ENCODE measurements at regions not wholly inside any gene's neighbourhood (a gene's known extent, or its start where the extent isn't known, plus 50 kb on each side); places are given as distances from the start of the nearest gene placed in this dataset.

DNA sequence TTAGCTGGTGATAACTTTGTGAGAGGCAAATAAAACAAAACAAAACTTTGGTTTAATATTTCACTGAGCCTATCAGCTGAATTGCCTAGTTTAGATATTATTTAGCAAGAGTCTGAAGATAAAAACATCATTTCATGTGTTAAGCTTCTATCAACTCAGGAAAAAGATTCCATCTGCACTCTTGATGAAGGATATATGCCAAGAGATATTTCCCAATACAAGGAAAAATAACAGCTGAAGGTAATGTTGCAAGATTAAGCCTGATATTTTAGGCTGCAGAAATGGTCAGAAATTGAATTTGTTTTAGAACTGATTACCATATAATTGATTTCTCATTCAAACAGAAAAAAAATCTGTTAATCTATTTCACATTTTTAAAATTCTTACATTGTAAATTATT is 77.2 kb upstream of the SLITRK3 start:
- no peak overlapping the region for H3K9ac ChIP-seq (ENCODE audit: low read depth, low read length)
- in situ Hi-C loops (cut with MboI; ENCODE audit: low sequenced_read_pairs), result no loop called here

More for the DNA sequence above, 77.2 kb upstream of the SLITRK3 start:
- Histone ChIP-seq H3K18ac (ENCODE audit: low read depth, low read length) (no peak overlapping the region), H2BK120ac (ENCODE audit: low read depth, low read length) (no peak overlapping the region), H3K4me2 (ENCODE audit: low read depth, low read length) (no peak overlapping the region), H4K91ac (ENCODE audit: insufficient read depth, low read depth, low read length) (no peak overlapping the region), H3K14ac (replicated peaks; ENCODE audit: low read depth, low read length) (no peak overlapping the region), H3K79me1 (ENCODE audit: low read depth in 1 of 2, low read length in 2 of 2) (no peaks in the 10 kb centered on the region), H4K8ac (ENCODE audit: low read depth in 2 of 2, low read length in 2 of 2) (no peak overlapping the region), H2AK9ac (replicated peaks; ENCODE audit: low read depth, low read length, poor library complexity) (no peak overlapping the region), H2AK5ac (ENCODE audit: low read depth, low read length) (no peak overlapping the region), H3K9me3 (ENCODE audit: control insufficient read depth, insufficient read depth, low read length) (no peaks in the 10 kb centered on the region), H3K4ac (ENCODE audit: low read depth, low read length) (no peak overlapping the region), H3K4me3 (ENCODE audit: insufficient read depth, low read depth, low read length) (no peak overlapping the region), H3K23ac (ENCODE audit: low read depth, low read length) (no peak overlapping the region), H2AFZ (replicated peaks; ENCODE audit: low read length, poor library complexity) (no peak overlapping the region), H3K27ac (ENCODE audit: insufficient read depth, low read length) (no peak overlapping the region), H2BK20ac (ENCODE audit: low read depth, low read length) (no peak overlapping the region), H3K36me3 (ENCODE audit: control insufficient read depth, insufficient read depth, low read length) (no peaks in the 10 kb centered on the region), H4K5ac (ENCODE audit: low read depth, low read length) (no peak overlapping the region), H2BK5ac (ENCODE audit: low read depth, low read length, poor library complexity, severe bottlenecking) (no peak overlapping the region), H2BK15ac (ENCODE audit: low read depth, low read length) (no peak overlapping the region), H3K4me1 (ENCODE audit: control insufficient read depth, insufficient read depth, low read length) (no peaks in the 10 kb centered on the region), H3K27me3 (ENCODE audit: control insufficient read depth, insufficient read depth, low read length) (no peaks in the 10 kb centered on the region), H4K20me1 (ENCODE audit: insufficient read depth, low read length) (no peaks in the 10 kb centered on the region), H3K56ac (ENCODE audit: extremely low read depth, insufficient read depth, low read length) (no peak overlapping the region), H3K9me1 (ENCODE audit: insufficient read depth, low read length) (no peaks in the 10 kb centered on the region)
- intact Hi-C loops (cut with micrococcal nuclease), result no loop called here
- DNase-seq (no peak), ATAC-seq (ENCODE audit: low read depth) (no peak)
- ChIA-PET CTCF (no interaction called here), POLR2A (ENCODE audit: unreplicated experiment) (no interaction called here)
- no TSS peak for BruUV-seq (replicated peaks)
- TF ChIP-seq FOS (IDR thresholded peaks at IDR 0.05; ENCODE audit: low read depth, low read length) (no peak), MAFK (IDR thresholded peaks at IDR 0.05; ENCODE audit: low read depth, low read length) (no peak), SMC3 (IDR thresholded peaks at IDR 0.05; ENCODE audit: low read depth, low read length) (no peak), RCOR1 (IDR thresholded peaks at IDR 0.05; ENCODE audit: insufficient replicate concordance, low read length) (no peak), CEBPB (IDR thresholded peaks at IDR 0.05; ENCODE audit: low read depth, low read length) (no peak), RFX5 (IDR thresholded peaks at IDR 0.05; ENCODE audit: low read depth, low read length) (no peak), POLR2A (IDR thresholded peaks at IDR 0.05; ENCODE audit: low read depth, low read length) (no peak), MXI1 (IDR thresholded peaks at IDR 0.05; ENCODE audit: borderline replicate concordance, low read depth, low read length) (no peak), CTCF (conservative IDR thresholded peaks at IDR 0.05; ENCODE audit: low read depth, low read length) (no peak), BHLHE40 (IDR thresholded peaks at IDR 0.05; ENCODE audit: low read depth, low read length) (no peak), NFE2L2 (IDR thresholded peaks at IDR 0.05; ENCODE audit: low read depth, low read length) (no peak), MAZ (IDR thresholded peaks at IDR 0.05; ENCODE audit: borderline replicate concordance, low read depth, low read length) (no peak)
- TF ChIP-seq, protein P1, sequence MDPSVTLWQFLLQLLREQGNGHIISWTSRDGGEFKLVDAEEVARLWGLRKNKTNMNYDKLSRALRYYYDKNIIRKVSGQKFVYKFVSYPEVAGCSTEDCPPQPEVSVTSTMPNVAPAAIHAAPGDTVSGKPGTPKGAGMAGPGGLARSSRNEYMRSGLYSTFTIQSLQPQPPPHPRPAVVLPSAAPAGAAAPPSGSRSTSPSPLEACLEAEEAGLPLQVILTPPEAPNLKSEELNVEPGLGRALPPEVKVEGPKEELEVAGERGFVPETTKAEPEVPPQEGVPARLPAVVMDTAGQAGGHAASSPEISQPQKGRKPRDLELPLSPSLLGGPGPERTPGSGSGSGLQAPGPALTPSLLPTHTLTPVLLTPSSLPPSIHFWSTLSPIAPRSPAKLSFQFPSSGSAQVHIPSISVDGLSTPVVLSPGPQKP (IDR thresholded peaks at IDR 0.05; ENCODE audit: borderline replicate concordance, low read depth, low read length), result no peak
- TF ChIP-seq, protein P2, sequence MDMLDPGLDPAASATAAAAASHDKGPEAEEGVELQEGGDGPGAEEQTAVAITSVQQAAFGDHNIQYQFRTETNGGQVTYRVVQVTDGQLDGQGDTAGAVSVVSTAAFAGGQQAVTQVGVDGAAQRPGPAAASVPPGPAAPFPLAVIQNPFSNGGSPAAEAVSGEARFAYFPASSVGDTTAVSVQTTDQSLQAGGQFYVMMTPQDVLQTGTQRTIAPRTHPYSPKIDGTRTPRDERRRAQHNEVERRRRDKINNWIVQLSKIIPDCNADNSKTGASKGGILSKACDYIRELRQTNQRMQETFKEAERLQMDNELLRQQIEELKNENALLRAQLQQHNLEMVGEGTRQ (IDR thresholded peaks at IDR 0.05; ENCODE audit: low read depth, low read length), result no peak
- dilution Hi-C loops (cut with HindIII; ENCODE audit: low sequenced_read_pairs, unreplicated experiment), result no loop called here
